RWPE1 (cell line): ENCODE measurements at regions not wholly inside any gene's neighbourhood (a gene's known extent, or its start where the extent isn't known, plus 50 kb on each side); places are given as distances from the start of the nearest gene placed in this dataset.

Experiments
- CTCF ChIA-PET: fragments of 350-600 bp; sonication (Branson Sonifier 250); formaldehyde crosslinking; extraction: SDS; loops from one replicate; lab custom pipeline; 2021; lab: Yijun Ruan, JAX
- POLR2A ChIA-PET: fragments of 400-600 bp; formaldehyde crosslinking; extraction: SDS; loops from one replicate; lab custom pipeline; 2020; ENCODE audit warnings: antibody characterized with exemption; ENCODE audit not compliant: low non-redundant PET; lab: Yijun Ruan, JAX
- DNase-seq: peaks from one replicate; pipeline ENCODE4 v3.0.0; 2012; ENCODE audit warnings: low spot score
- H3K27ac ChIP-seq: fragments of 450-650 bp; 2 replicates; pipeline ENCODE4 v1.5.1; 2017
- TF ChIP-seq, protein P1 (sequence below): fragments of 450-650 bp; conservative IDR thresholded peaks from 2 replicates; pipeline ENCODE4 v1.5.1; 2017; ENCODE audit warnings: low read depth, mild to moderate bottlenecking

DNA sequence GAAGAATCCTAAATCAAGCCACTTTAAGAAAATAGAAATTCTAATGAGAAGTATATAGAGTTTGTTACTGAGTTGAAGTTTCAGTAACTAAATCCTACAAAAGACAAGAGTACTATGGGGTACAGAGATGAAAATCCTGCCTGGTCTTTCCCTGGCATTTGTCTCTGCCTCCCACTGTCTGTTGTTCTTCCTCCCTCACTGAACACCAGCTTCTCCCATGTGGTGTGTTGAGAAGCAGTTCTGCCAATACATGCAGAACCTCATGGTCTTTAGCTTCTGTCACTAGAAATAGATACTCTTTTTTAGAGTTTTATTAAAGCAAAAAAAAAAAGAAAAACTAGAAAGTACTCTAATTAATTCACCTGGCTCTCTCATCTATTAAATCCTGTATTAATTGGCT lies 664.4 kb downstream of the CDH8 start:
- POLR2A ChIA-PET, result no interaction called here
- no peak for DNase-seq
- TF ChIP-seq, protein P1, sequence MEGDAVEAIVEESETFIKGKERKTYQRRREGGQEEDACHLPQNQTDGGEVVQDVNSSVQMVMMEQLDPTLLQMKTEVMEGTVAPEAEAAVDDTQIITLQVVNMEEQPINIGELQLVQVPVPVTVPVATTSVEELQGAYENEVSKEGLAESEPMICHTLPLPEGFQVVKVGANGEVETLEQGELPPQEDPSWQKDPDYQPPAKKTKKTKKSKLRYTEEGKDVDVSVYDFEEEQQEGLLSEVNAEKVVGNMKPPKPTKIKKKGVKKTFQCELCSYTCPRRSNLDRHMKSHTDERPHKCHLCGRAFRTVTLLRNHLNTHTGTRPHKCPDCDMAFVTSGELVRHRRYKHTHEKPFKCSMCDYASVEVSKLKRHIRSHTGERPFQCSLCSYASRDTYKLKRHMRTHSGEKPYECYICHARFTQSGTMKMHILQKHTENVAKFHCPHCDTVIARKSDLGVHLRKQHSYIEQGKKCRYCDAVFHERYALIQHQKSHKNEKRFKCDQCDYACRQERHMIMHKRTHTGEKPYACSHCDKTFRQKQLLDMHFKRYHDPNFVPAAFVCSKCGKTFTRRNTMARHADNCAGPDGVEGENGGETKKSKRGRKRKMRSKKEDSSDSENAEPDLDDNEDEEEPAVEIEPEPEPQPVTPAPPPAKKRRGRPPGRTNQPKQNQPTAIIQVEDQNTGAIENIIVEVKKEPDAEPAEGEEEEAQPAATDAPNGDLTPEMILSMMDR, result no peak
- CTCF ChIA-PET, result no interaction called here
- H3K27ac ChIP-seq, result no peak overlapping the region

GRCh38 chr16:61371388-61371787 lies 664.9 kb downstream of the CDH8 start:
- no peak overlapping the region for H3K27ac ChIP-seq
- DNase-seq, result no peak
- TF ChIP-seq, protein P1, result no peak
- ChIA-PET CTCF (no interaction called here), POLR2A (no interaction called here)

DNA sequence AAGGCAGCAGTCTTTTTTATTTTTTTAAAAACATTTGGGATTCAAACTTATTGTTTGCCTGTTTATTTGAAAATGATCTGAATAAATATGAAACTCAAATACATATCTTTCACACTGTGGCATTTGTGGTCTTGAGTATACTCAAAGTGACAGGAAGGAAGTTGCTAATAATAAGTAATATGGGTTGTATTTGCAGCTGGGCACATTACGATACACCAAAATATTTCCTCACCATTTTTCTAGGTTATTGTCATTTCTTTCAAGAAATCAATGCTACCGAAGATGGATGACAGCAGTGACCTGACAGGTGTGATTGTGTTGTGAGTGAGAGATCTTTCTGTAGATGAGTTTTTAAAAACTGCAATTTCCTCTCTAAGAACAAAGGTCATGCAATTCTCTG lies 665.7 kb downstream of the CDH8 start:
- TF ChIP-seq, protein P1, result no peak
- no peak overlapping the region for H3K27ac ChIP-seq
- POLR2A ChIA-PET, result no interaction called here
- no peak for DNase-seq
- CTCF ChIA-PET, result no interaction called here

GRCh38 chr16:61366006-61366405 lies 670.2 kb downstream of the CDH8 start:
- TF ChIP-seq, protein P1, result no peak
- no peak for DNase-seq
- ChIA-PET CTCF (no interaction called here), POLR2A (no interaction called here)
- H3K27ac ChIP-seq, result no peak overlapping the region

- TF ChIP-seq, protein P1, result no peak
- no peak overlapping the region for H3K27ac ChIP-seq
- ChIA-PET CTCF (no interaction called here), POLR2A (no interaction called here)
- no peak for DNase-seq
Observed at GRCh38 chr16:61364990-61365389, 671.2 kb downstream of the CDH8 start.

- no peak for DNase-seq
- TF ChIP-seq, protein P1, result no peak
- POLR2A ChIA-PET, result no interaction called here
- no peak overlapping the region for H3K27ac ChIP-seq
- CTCF ChIA-PET, result no interaction called here
Observed at GRCh38 chr16:61362585-61362984, 673.7 kb downstream of the CDH8 start.

DNA sequence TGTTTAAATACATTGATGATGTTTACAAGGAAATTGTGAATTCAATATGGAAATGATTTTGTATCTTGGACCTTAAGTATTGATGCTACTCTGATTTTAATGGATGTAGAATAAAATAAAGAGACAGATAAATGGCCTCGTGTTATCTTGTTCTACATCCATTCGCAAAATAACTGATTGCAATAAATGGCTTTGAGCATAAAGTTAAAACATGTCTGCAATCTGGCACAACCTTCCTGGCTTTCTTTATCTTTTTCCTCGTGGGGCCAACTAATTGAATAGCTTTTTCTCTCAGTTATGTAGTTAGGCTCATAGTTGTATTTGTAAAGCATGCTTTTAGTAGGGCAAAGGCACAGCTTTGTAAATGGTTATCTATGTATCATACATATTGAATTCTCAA lies 691.4 kb downstream of the CDH8 start:
- TF ChIP-seq, protein P1, result no peak
- POLR2A ChIA-PET, result no interaction called here
- CTCF ChIA-PET, result no interaction called here
- H3K27ac ChIP-seq, result no peak overlapping the region
- DNase-seq, result no peak
